Suprapubic skin (tissue), 4 donors: ENCODE measurements at regions not wholly inside any gene's neighbourhood (a gene's known extent, or its start where the extent isn't known, plus 50 kb on each side); places are given as distances from the start of the nearest gene placed in this dataset.

Experiments
- DNase-seq, 2 donors: peaks; one replicate each; pipeline ENCODE4 v3.0.0-alpha.2; 2019; ENCODE audit warnings: low spot score in 2 of 2
- H3K27ac ChIP-seq: fragments of 200-600 bp; sonication (generic); one replicate; pipeline ENCODE4 v1.5.1; 2019
- H3K27me3 ChIP-seq: fragments of 200-600 bp; sonication (generic); one replicate; pipeline ENCODE4 v1.5.1; 2019
- H3K36me3 ChIP-seq: fragments of 200-600 bp; sonication (generic); one replicate; pipeline ENCODE4 v1.5.1; 2019
- H3K4me1 ChIP-seq: fragments of 200-600 bp; sonication (generic); one replicate; pipeline ENCODE4 v1.5.1; 2019
- H3K4me3 ChIP-seq: fragments of 200-600 bp; sonication (generic); one replicate; pipeline ENCODE4 v1.5.1; 2019; ENCODE audit warnings: mild to moderate bottlenecking
- H3K9me3 ChIP-seq: fragments of 200-600 bp; sonication (generic); one replicate; pipeline ENCODE4 v1.5.1; 2019
- EP300 ChIP-seq: sonication (generic); formaldehyde crosslinking; IDR thresholded peaks from one replicate; pipeline ENCODE4 v1.6.1; 2017; ENCODE audit warnings: antibody characterized with exemption
- POLR2A ChIP-seq, 2 donors: fragments of 450-650 bp; IDR thresholded peaks; one replicate each; pipeline ENCODE4 v1.6.1; 2017; ENCODE audit warnings: antibody characterized with exemption in 2 of 2, mild to moderate bottlenecking in 2 of 2, moderate library complexity in 2 of 2
- POLR2AphosphoS5 ChIP-seq, 3 donors: sonication (generic); formaldehyde crosslinking; IDR thresholded peaks; one replicate each; pipeline ENCODE4 v1.6.1; 2017; ENCODE audit warnings: antibody characterized with exemption in 3 of 3
- whole genome bisulfite sequencing: methylation state at CpG from one replicate; pipeline ENCODE4 v1.1.5; 2018; 5-methylcytosine and 5-hydroxymethylcytosine counted together
- TF ChIP-seq, protein P1 (sequence below), 2 donors: fragments of 200-600 bp in 1 of 2; fragments of 450-650 bp in 1 of 2; sonication (generic) in 1 of 2; IDR thresholded peaks; one replicate each; pipeline ENCODE4 v1.5.1; 2016 to 2019; ENCODE audit warnings: antibody characterized with exemption in 2 of 2, mild to moderate bottlenecking in 1 of 2, moderate library complexity in 1 of 2

DNA sequence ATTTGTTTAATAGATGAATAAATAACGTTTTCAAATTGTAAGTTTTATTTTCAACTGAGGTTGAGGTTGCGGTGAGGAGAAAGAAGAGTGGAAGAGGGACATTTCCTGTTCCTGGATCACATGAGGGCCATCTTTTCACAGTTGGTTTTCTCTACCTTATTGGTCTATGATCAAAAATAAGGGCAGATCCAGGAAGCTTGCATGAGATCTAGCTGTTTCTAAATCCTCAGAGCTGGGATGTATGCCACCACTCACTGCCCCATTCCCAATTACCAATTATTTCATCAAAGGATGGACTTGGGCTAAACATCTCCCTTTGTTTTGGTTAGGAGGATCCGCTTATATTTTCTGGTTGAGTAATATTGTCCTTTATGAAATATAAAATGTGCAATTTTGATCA, 104.8 kb upstream of the TLL1 start:
- Histone ChIP-seq H3K36me3 (no peaks in the 10 kb centered on the region), H3K4me3 (no peak overlapping the region), H3K27me3 (no peaks in the 10 kb centered on the region), H3K4me1 (peaks cover 5% of the 10 kb centered on the region), H3K9me3 (no peaks in the 10 kb centered on the region), H3K27ac (no peak overlapping the region)
- WGBS: 95% methylated on average over 3 of the region's 3 CpGs
- TF ChIP-seq POLR2A (IDR thresholded peaks at IDR 0.05) (no peak), EP300 (no peak), POLR2AphosphoS5 (IDR thresholded peaks at IDR 0.05) (no peak)
- TF ChIP-seq, protein P1, sequence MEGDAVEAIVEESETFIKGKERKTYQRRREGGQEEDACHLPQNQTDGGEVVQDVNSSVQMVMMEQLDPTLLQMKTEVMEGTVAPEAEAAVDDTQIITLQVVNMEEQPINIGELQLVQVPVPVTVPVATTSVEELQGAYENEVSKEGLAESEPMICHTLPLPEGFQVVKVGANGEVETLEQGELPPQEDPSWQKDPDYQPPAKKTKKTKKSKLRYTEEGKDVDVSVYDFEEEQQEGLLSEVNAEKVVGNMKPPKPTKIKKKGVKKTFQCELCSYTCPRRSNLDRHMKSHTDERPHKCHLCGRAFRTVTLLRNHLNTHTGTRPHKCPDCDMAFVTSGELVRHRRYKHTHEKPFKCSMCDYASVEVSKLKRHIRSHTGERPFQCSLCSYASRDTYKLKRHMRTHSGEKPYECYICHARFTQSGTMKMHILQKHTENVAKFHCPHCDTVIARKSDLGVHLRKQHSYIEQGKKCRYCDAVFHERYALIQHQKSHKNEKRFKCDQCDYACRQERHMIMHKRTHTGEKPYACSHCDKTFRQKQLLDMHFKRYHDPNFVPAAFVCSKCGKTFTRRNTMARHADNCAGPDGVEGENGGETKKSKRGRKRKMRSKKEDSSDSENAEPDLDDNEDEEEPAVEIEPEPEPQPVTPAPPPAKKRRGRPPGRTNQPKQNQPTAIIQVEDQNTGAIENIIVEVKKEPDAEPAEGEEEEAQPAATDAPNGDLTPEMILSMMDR (IDR thresholded peaks at IDR 0.05): no peak
- no peak for DNase-seq

DNA sequence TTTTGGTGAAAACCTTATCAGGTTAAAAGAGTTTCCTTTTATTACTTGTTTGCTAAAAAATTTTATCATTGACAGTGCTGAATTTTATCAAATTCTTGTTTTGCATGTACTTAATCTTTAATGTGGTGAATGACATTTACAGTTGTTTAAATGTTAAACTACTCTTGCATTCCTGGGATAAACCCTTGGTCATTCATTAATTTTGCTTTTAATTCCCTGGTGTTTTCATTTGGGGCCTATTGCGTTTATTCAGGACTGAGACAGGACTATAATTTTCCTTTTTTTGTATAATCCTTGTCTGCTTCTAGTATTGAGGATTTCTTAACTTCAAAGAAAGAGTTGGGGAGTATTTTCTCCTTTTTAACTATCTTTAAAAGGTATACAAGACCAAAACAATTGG, 98.7 kb upstream of the TLL1 start:
- TF ChIP-seq POLR2A (IDR thresholded peaks at IDR 0.05): no peak
- DNase-seq: no peak
- 88% methylated on average over 1 of the region's 1 CpG for WGBS
- H3K27ac ChIP-seq: no peak overlapping the region
- no peak overlapping the region for H3K4me3 ChIP-seq
- no peaks in the 10 kb centered on the region for H3K27me3 ChIP-seq
- no peaks in the 10 kb centered on the region for H3K36me3 ChIP-seq
- no peaks in the 10 kb centered on the region for H3K9me3 ChIP-seq
- no peaks in the 10 kb centered on the region for H3K4me1 ChIP-seq

DNA sequence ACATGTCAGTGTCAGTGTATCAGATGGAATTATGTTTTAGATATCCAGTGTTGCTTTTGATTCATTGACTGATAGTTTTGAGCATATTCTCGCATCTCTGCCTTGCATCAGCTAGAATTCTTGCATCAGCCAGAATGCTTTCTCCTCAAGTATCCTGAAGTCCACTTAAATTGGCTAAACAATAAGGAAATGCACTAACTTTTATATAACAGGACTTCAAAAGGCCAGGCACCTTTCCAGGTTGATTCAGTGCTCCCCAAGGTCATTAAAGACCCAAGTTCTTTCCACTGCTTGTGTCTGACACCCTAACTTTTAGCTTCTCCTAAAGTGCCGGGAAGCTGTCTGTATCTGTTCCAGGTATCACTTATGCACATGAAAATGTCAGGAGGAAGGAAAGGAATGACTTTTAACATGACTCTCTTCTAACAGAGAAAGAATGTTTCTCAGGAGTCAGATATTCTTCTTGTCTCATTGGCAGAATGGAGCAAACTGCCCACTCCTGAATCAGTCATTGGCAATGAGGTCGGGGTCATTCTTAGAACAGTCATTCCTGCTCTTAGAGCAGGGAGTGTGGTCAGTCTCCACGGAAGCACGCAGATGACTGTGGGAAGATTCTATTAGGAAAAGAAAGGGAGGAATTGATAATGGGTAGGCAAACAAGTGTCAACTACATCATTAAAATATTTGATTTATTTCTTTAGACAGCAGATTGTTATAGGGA, 92.9 kb upstream of the TLL1 start:
- WGBS: 79% methylated on average over 5 of the region's 5 CpGs
- Histone ChIP-seq H3K36me3 (no peaks in the 10 kb centered on the region), H3K27ac (no peak overlapping the region)

DNA sequence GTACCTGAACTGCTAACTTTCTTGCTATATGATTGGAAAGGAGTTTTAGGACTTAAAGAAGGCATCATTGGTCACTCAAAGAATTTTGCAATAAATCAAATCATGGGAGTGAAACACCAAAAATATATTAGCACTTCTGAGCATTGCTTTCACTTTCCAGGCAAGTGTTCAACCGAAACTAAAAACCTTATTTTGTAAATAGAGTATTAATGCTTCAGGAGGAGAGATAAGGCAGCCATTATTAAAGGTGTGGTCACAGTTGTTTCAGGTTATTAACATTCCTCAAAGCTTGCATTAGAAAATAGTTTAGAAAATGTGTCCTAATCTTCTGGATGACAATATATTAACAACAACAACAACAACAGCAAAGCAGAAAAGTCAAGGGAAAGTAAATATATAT, 92.3 kb upstream of the TLL1 start:
- Histone ChIP-seq H3K4me3 (no peak overlapping the region), H3K4me1 (peaks cover 15% of the 10 kb centered on the region), H3K9me3 (no peaks in the 10 kb centered on the region), H3K27ac (no peak overlapping the region), H3K27me3 (no peaks in the 10 kb centered on the region), H3K36me3 (no peaks in the 10 kb centered on the region)
- DNase-seq: no peak
- 21% methylated on average over 1 of the region's 1 CpG for WGBS
- TF ChIP-seq, protein P1 (IDR thresholded peaks at IDR 0.05): no peak
- TF ChIP-seq EP300: no peak
- no peak for TF ChIP-seq POLR2AphosphoS5 (IDR thresholded peaks at IDR 0.05)
- TF ChIP-seq POLR2A (IDR thresholded peaks at IDR 0.05): no peak

More for the DNA sequence above, 92.9 kb upstream of the TLL1 start:
- H3K9me3 ChIP-seq: no peaks in the 10 kb centered on the region
- no peak overlapping the region for H3K4me3 ChIP-seq
- H3K4me1 ChIP-seq: peaks cover 15% of the 10 kb centered on the region
- H3K27me3 ChIP-seq: no peaks in the 10 kb centered on the region
- no peak for DNase-seq
- TF ChIP-seq POLR2AphosphoS5 (IDR thresholded peaks at IDR 0.05) (no peak), EP300 (no peak), POLR2A (IDR thresholded peaks at IDR 0.05) (no peak)
- TF ChIP-seq, protein P1 (IDR thresholded peaks at IDR 0.05): no peak

DNA sequence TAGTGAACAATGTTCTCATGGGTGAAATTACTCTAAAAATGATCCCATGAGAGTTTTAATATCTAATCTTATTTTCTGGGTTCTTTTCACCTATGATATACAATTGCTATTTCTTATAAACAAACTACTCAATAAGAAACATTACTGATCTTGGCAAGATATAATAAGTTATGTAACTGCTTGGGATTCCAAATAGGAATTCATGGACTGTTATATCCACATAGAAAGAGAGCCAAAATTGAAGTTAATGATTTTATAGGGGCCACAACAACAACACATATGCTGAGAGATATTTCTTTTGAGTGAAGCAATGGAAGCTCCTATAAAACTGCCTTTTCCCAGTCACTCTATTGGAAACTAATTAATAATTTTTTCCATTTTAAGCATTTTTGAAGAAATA, 90.4 kb upstream of the TLL1 start:
- TF ChIP-seq, protein P1 (IDR thresholded peaks at IDR 0.05): no peak
- TF ChIP-seq POLR2AphosphoS5 (IDR thresholded peaks at IDR 0.05): no peak
- no peak for TF ChIP-seq POLR2A (IDR thresholded peaks at IDR 0.05)
- no peak for TF ChIP-seq EP300
- no peak for DNase-seq
- H3K27me3 ChIP-seq: no peaks in the 10 kb centered on the region
- no peaks in the 10 kb centered on the region for H3K9me3 ChIP-seq
- no peaks in the 10 kb centered on the region for H3K36me3 ChIP-seq
- no peak overlapping the region for H3K27ac ChIP-seq
- peaks cover 15% of the 10 kb centered on the region for H3K4me1 ChIP-seq
- no peak overlapping the region for H3K4me3 ChIP-seq

DNA sequence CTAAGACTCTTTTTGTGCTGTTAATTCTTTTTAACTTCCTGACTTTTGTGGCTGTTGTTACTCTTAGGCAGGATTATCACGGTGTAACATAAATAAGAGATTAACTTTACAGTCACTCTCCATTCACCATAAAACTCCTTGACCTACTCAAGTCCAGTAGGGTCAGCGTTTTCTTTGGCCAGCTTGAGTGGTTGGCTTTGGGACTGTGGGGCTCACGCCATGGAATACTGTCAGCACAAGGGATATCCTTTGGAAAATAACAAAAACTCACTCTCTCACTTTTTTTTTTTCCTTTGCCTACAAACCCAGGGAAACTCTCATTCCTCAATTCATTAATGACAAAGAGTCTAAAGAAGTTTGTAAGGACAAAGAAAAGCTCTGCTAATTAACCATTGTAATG, 89.4 kb upstream of the TLL1 start:
- 52% methylated on average over 3 of the region's 3 CpGs for WGBS
- Histone ChIP-seq H3K9me3 (no peaks in the 10 kb centered on the region), H3K4me1 (peaks cover 15% of the 10 kb centered on the region), H3K27ac (no peak overlapping the region), H3K36me3 (no peaks in the 10 kb centered on the region), H3K4me3 (no peak overlapping the region), H3K27me3 (no peaks in the 10 kb centered on the region)
- no peak for DNase-seq
- TF ChIP-seq POLR2A (IDR thresholded peaks at IDR 0.05): no peak
- TF ChIP-seq EP300: no peak
- TF ChIP-seq, protein P1 (IDR thresholded peaks at IDR 0.05): no peak
- no peak for TF ChIP-seq POLR2AphosphoS5 (IDR thresholded peaks at IDR 0.05)
